ENCODE measurements at regions not wholly inside any gene's neighbourhood (a gene's known extent, or its start where the extent isn't known, plus 50 kb on each side); places are given as distances from the start of the nearest gene placed in this dataset.

- ATAC-seq, result no peak
- H3K27ac ChIP-seq (ENCODE audit: low read depth), result no peak overlapping the region
- no peak overlapping the region for H2AFZ ChIP-seq
- 0 out of 2 replicates have a peak, but pooled peaks cover 4% of the 10 kb centered on the region for H3K4me1 ChIP-seq (ENCODE audit: insufficient read depth)
- H3K79me2 ChIP-seq (replicated peaks; ENCODE audit: insufficient read depth), result no peaks in the 10 kb centered on the region
- Mint-ChIP-seq H3K9me3 (peaks cover 8% of the 10 kb centered on the region; the same call in 2 of the 3 replicates), H3K36me3 (ENCODE audit: low read depth) (peaks cover 4% of the 10 kb centered on the region; the same call in 1 of the 3 replicates), H3K27me3 (ENCODE audit: insufficient read depth, low read depth, poor library complexity) (peaks cover 2% of the 10 kb centered on the region), H3K4me1 (no peaks in the 10 kb centered on the region), H3K4me3 (no peak overlapping the region), H3K27ac (no peak overlapping the region)
- no peak for TF ChIP-seq POLR2AphosphoS5 (IDR thresholded peaks at IDR 0.05; ENCODE audit: low read depth)
- TF ChIP-seq CTCF (conservative IDR thresholded peaks at IDR 0.05; ENCODE audit: low read depth in 2 of 2), result peak in 1 of 2 experiments; percentile 31; a peak in 2 of 4 replicates
- H3K4me3 ChIP-seq, result no peak overlapping the region
- no peaks in the 10 kb centered on the region for H3K27me3 ChIP-seq (ENCODE audit: insufficient read depth)
- peaks cover 11% of the 10 kb centered on the region for H3K9me2 ChIP-seq (ENCODE audit: insufficient read depth)
- H3F3A ChIP-seq (replicated peaks; ENCODE audit: low read depth), result no peaks in the 10 kb centered on the region
- H3K4me2 ChIP-seq, result no peak overlapping the region
- DNase-seq (ENCODE audit: low spot score), result peak; percentile 9
- H3K36me3 ChIP-seq (ENCODE audit: insufficient read depth), result no peaks in the 10 kb centered on the region
- H4K20me1 ChIP-seq (replicated peaks; ENCODE audit: insufficient read depth), result no peaks in the 10 kb centered on the region
Observed at GRCh38 chr6:142613981-142614380, 312.2 kb downstream of the ADGRG6 start.

- Mint-ChIP-seq H3K27me3 (ENCODE audit: insufficient read depth, low read depth, poor library complexity) (peaks cover 2% of the 10 kb centered on the region), H3K27ac (no peak overlapping the region), H3K4me3 (no peak overlapping the region), H3K4me1 (no peaks in the 10 kb centered on the region), H3K9me3 (no peaks in the 10 kb centered on the region), H3K36me3 (ENCODE audit: low read depth) (no peaks in the 10 kb centered on the region)
- Histone ChIP-seq H3K27ac (ENCODE audit: low read depth) (no peak overlapping the region), H3K9me2 (ENCODE audit: insufficient read depth) (peaks cover 11% of the 10 kb centered on the region), H2AFZ (peak overlapping the region; percentile 61; the same call in 1 of the 2 replicates), H3F3A (replicated peaks; ENCODE audit: low read depth) (no peaks in the 10 kb centered on the region), H3K36me3 (ENCODE audit: insufficient read depth) (no peaks in the 10 kb centered on the region), H3K27me3 (ENCODE audit: insufficient read depth) (no peaks in the 10 kb centered on the region), H3K4me2 (no peak overlapping the region), H3K79me2 (replicated peaks; ENCODE audit: insufficient read depth) (no peaks in the 10 kb centered on the region), H4K20me1 (replicated peaks; ENCODE audit: insufficient read depth) (no peaks in the 10 kb centered on the region), H3K4me3 (no peak overlapping the region), H3K4me1 (ENCODE audit: insufficient read depth) (0 out of 2 replicates have a peak, but pooled peaks cover 4% of the 10 kb centered on the region)
- DNase-seq (ENCODE audit: low spot score) (no peak), ATAC-seq (no peak)
- TF ChIP-seq ZNF331 (CRISPR knock-in tag; IDR thresholded peaks at IDR 0.05; ENCODE audit: low read depth) (no peak), ZNF114 (CRISPR knock-in tag; IDR thresholded peaks at IDR 0.05) (no peak), ETS1 (IDR thresholded peaks at IDR 0.05) (no peak)
Observed at GRCh38 chr6:142617158-142617557, 315.4 kb downstream of the ADGRG6 start.

- peaks cover 5% of the 10 kb centered on the region; the same call in 2 of the 3 replicates for H3K4me1 Mint-ChIP-seq
- ATAC-seq, result no peak
- H3K36me3 Mint-ChIP-seq (ENCODE audit: low read depth), result no peaks in the 10 kb centered on the region
- TF ChIP-seq CTCF (conservative IDR thresholded peaks at IDR 0.05; ENCODE audit: low read depth in 2 of 2) (no peak), POLR2AphosphoS5 (IDR thresholded peaks at IDR 0.05; ENCODE audit: low read depth) (no peak), NANOG (IDR thresholded peaks at IDR 0.05; ENCODE audit: borderline replicate concordance) (no peak), STAT1 (IDR thresholded peaks at IDR 0.05; ENCODE audit: unreplicated experiment) (no peak), EZH2 (IDR thresholded peaks at IDR 0.05; ENCODE audit: low read depth, unreplicated experiment) (no peak), JUNB (IDR thresholded peaks at IDR 0.05; ENCODE audit: unreplicated experiment) (no peak), REST (IDR thresholded peaks at IDR 0.05; ENCODE audit: unreplicated experiment) (no peak), ZNF331 (CRISPR knock-in tag; IDR thresholded peaks at IDR 0.05; ENCODE audit: low read depth) (no peak), CREB1 (CRISPR knock-in tag; IDR thresholded peaks at IDR 0.05; ENCODE audit: low read depth) (no peak)
Observed at GRCh38 chr6:142621822-142622221, 320.0 kb downstream of the ADGRG6 start.

More at GRCh38 chr6:142621822-142622221, 320.0 kb downstream of the ADGRG6 start:
- no peak for DNase-seq (ENCODE audit: low spot score)
- Histone ChIP-seq H3K9me2 (ENCODE audit: insufficient read depth) (0 out of 2 replicates have a peak, but pooled peaks cover 3% of the 10 kb centered on the region), H2AFZ (no peak overlapping the region), H3F3A (replicated peaks; ENCODE audit: low read depth) (no peaks in the 10 kb centered on the region), H3K27ac (ENCODE audit: low read depth) (no peak overlapping the region), H3K4me1 (ENCODE audit: insufficient read depth) (peaks cover 5% of the 10 kb centered on the region), H3K4me3 (no peak overlapping the region), H3K4me2 (no peak overlapping the region), H3K27me3 (ENCODE audit: insufficient read depth) (no peaks in the 10 kb centered on the region), H3K79me2 (replicated peaks; ENCODE audit: insufficient read depth) (no peaks in the 10 kb centered on the region), H3K36me3 (ENCODE audit: insufficient read depth) (no peaks in the 10 kb centered on the region), H4K20me1 (replicated peaks; ENCODE audit: insufficient read depth) (no peaks in the 10 kb centered on the region)
- peaks cover 2% of the 10 kb centered on the region for H3K27me3 Mint-ChIP-seq (ENCODE audit: insufficient read depth, low read depth, poor library complexity)
- no peak overlapping the region for H3K27ac Mint-ChIP-seq
- H3K9me3 Mint-ChIP-seq, result no peaks in the 10 kb centered on the region
- H3K4me3 Mint-ChIP-seq, result no peak overlapping the region
